Calu3 (cell line): ENCODE measurements at regions not wholly inside any gene's neighbourhood (a gene's known extent, or its start where the extent isn't known, plus 50 kb on each side); places are given as distances from the start of the nearest gene placed in this dataset.

ENCODE experiments used
- BruUV-seq: library from RNA; stranded (reverse); fragments of 400-500 nt; replicated peaks from 2 replicates; lab custom pipeline; 2021; lab: Mats Ljungman, UMichigan
- CTCF ChIA-PET: fragments of 300-600 bp; sonication (Branson Sonifier 250); formaldehyde crosslinking; loops from one replicate; lab custom pipeline; 2022; ENCODE audit warnings: antibody characterized with exemption; lab: Charles Lee
- DNase-seq: peaks from one replicate; pipeline ENCODE4 v3.0.0; 2022
- H3K27ac Mint-ChIP-seq: one replicate; pipeline ENCODE4 v1.8.0; 2022; ENCODE audit warnings: mixed read lengths; ENCODE audit not compliant: unreplicated experiment
- H3K27me3 Mint-ChIP-seq: one replicate; pipeline ENCODE4 v1.8.0; 2022; ENCODE audit warnings: mixed read lengths; ENCODE audit not compliant: unreplicated experiment
- H3K36me3 Mint-ChIP-seq: one replicate; pipeline ENCODE4 v1.8.0; 2022; ENCODE audit warnings: mild to moderate bottlenecking, moderate library complexity, mixed read lengths; ENCODE audit not compliant: insufficient read depth, unreplicated experiment
- H3K4me1 Mint-ChIP-seq: one replicate; pipeline ENCODE4 v1.8.0; 2022; ENCODE audit warnings: mild to moderate bottlenecking, low read depth, mixed read lengths; ENCODE audit not compliant: unreplicated experiment
- H3K4me3 Mint-ChIP-seq: one replicate; pipeline ENCODE4 v1.8.0; 2022; ENCODE audit warnings: mild to moderate bottlenecking, low read depth, moderate library complexity, mixed read lengths; ENCODE audit not compliant: unreplicated experiment
- H3K9me3 Mint-ChIP-seq: one replicate; pipeline ENCODE4 v1.8.0; 2022; ENCODE audit warnings: low read depth, mixed read lengths; ENCODE audit not compliant: unreplicated experiment
- CTCF ChIP-seq: fragments of 200-600 bp; IDR thresholded peaks from one replicate; pipeline ENCODE4 v1.8.0; 2022; ENCODE audit warnings: antibody characterized with exemption; ENCODE audit not compliant: unreplicated experiment
- intact Hi-C: fragments of 100-400 bp; cut with micrococcal nuclease; formaldehyde crosslinking; loops from one replicate; pipeline ENCODE4 v1.10.0; 2022; ENCODE audit not compliant: unreplicated experiment

DNA sequence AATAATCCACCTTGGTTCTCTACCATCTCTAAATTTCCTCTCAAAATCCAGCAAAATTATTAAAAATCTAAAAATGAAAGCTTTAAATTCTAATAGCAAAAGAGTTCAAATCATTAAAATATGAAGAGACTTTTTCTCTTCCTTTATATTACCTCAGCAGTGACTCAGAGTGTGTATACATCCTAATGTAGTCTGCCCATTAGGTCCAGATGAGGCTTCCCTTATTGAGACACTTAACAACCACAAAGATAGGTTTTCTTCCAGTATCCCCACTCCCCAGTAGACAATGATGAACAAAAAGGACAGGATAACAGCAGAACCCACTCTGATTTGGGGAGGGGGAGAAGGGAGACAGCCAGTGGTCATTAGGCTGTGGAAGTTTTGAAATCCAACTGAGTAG lies 61.5 kb upstream of the DCBLD2 start:
- intact Hi-C loops, result loop anchor here (5.0 kb wide), 2 partner anchors 41 to 66 kb away; no protein-coding TSS in a partner anchor
- TF ChIP-seq CTCF, result no peak
- Mint-ChIP-seq H3K9me3 (no peaks in the 10 kb centered on the region), H3K4me1 (peaks cover 19% of the 10 kb centered on the region), H3K36me3 (no peaks in the 10 kb centered on the region), H3K4me3 (no peak overlapping the region), H3K27ac (no peak overlapping the region), H3K27me3 (no peaks in the 10 kb centered on the region)
- CTCF ChIA-PET, result no interaction called here
- no peak for DNase-seq
- BruUV-seq, result no TSS peak

DNA sequence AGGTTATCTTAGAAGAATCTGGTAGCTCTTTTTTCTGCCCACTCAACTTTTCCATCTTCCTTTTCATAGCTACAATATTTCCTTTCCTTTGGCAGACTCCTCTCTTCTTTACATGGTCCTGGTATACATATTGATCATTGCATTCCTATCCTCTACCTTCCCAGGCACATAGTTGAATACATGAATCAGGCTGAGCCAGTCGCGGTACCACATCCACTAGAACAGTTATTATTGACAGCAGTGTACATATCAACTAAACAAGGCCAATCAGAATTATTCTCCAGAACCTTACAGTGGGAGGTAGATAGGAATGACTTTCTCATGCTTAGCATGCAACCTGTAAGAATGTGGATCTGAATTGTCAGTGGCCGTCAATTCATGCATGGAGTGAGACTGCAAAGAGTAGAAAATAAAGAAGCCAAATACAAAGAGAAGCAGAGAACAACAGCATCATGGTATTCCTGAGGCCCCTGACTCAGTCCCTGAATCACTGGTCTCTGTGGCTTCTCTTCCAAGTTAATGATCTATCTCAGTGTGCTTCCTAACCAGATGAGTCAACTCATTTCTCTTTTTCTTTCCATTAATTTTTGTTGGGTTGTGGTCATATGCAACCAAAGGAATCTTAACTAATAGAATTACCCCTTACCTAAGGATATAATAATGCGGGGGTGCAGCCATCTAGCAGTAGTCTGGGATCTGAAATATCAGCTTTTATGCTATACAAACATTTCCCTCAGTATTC lies 60.9 kb upstream of the DCBLD2 start:
- H3K4me1 Mint-ChIP-seq, result peaks cover 13% of the 10 kb centered on the region
- peak; percentile 48 for DNase-seq
- TF ChIP-seq CTCF, result no peak
- H3K9me3 Mint-ChIP-seq, result no peaks in the 10 kb centered on the region
- BruUV-seq, result no TSS peak
- H3K4me3 Mint-ChIP-seq, result no peak overlapping the region
- intact Hi-C loops, result loop anchor here (5.0 kb wide), 2 partner anchors 40 to 65 kb away; no protein-coding TSS in a partner anchor
- no peaks in the 10 kb centered on the region for H3K27me3 Mint-ChIP-seq
- CTCF ChIA-PET, result no interaction called here
- no peak overlapping the region for H3K27ac Mint-ChIP-seq
- H3K36me3 Mint-ChIP-seq, result no peaks in the 10 kb centered on the region

DNA sequence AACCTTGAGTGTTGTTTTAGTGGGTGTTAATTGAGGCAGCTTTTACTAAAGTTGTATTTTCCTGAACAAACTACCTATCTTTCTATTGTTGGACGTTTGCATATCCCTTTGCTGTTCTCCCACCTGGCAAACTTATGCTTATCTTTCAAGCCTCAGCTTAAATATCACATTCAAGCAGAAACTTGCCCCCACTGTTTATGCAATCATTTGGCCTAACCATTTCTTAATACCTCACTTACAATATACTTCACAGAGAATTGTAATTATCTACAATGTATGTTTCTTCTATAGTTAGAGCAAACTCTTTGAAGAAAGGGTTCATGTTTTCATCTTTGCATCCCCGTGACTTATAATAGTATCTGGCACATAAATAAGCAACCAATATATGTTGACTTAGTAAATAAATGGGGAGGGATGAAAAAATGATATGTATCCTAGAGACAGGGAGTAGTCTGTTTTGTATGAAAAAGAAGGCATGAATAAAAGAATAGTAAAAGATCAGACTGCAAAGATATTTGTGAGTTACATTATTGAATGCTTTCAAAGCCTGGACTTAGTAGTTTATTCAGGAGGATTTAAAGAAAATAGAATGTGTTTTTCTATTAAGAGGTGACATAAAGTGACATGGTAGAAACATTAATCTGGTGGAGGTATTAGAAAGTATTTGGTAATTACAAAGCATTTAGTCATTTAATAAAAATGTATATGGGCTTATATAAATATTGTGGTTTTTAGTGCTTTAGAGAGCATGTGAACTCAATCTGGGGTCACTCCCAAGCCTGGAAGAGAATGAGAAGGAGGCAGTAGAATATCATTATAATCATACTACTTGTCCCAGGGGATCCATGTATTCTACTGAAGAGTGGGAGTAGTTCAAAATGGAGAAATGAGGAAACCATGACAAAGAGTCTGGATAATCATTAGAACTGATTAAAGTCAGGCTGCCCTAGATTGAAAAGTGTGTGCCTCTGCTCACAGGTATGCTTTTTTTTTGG lies 60.0 kb upstream of the DCBLD2 start:
- Mint-ChIP-seq H3K9me3 (no peaks in the 10 kb centered on the region), H3K27ac (no peak overlapping the region), H3K27me3 (no peaks in the 10 kb centered on the region), H3K4me1 (peaks cover 4% of the 10 kb centered on the region), H3K4me3 (no peak overlapping the region), H3K36me3 (no peaks in the 10 kb centered on the region)
- CTCF ChIA-PET, result no interaction called here
- intact Hi-C loops, result loop anchor here (5.0 kb wide), 2 partner anchors 39 to 64 kb away; no protein-coding TSS in a partner anchor
- no peak for TF ChIP-seq CTCF
- no TSS peak for BruUV-seq
- DNase-seq, result no peak

- DNase-seq, result no peak
- Mint-ChIP-seq H3K36me3 (no peaks in the 10 kb centered on the region), H3K4me3 (no peak overlapping the region), H3K9me3 (no peaks in the 10 kb centered on the region), H3K27ac (no peak overlapping the region), H3K27me3 (no peaks in the 10 kb centered on the region), H3K4me1 (peaks cover 17% of the 10 kb centered on the region)
- TF ChIP-seq CTCF, result no peak
- intact Hi-C loops, result no loop called here
- no TSS peak for BruUV-seq
- CTCF ChIA-PET, result no interaction called here
These were observed 56.2 kb upstream of the DCBLD2 start for GRCh38 chr3:98957681-98958080.
